22Rv1 (cell line): ENCODE measurements at regions not wholly inside any gene's neighbourhood (a gene's known extent, or its start where the extent isn't known, plus 50 kb on each side); places are given as distances from the start of the nearest gene placed in this dataset.

Source experiments
- CTCF ChIP-seq: fragments of 450-650 bp; IDR thresholded peaks from 2 replicates; pipeline ENCODE4 v1.5.1; 2017; ENCODE audit warnings: mild to moderate bottlenecking
- ZFX ChIP-seq: fragments of 450-650 bp; IDR thresholded peaks from 2 replicates; pipeline ENCODE4 v1.6.1; 2017; ENCODE audit warnings: antibody characterized with exemption, borderline replicate concordance

GRCh38 chr14:28570391-28570790, 196.2 kb upstream of the FOXG1 start:
- TF ChIP-seq CTCF = no peak
- no peak for TF ChIP-seq ZFX
